ENCODE measurements at regions not wholly inside any gene's neighbourhood (a gene's known extent, or its start where the extent isn't known, plus 50 kb on each side); places are given as distances from the start of the nearest gene placed in this dataset.

DNA sequence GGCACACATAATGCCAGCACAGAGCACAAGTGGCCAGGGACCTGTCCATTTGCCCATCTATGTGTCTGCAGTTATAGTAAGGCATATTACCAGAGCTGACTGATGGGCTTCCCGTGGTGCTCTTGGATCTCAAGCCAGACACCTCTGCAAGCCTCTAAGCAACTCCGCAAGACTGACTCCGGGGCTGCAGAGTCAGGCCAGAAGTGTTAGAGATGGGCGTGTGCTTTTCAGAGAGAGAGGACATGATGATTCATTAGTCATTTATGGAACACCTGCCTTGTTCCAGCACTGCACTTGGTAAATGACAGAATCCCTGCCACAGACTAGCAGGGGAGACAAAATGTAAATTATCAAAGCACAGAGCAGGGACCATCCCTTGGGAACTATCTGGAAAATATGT is 559.0 kb downstream of the PDCD6IP start:
- Histone ChIP-seq H2AFZ (ENCODE audit: control insufficient read depth, low read depth, low read length) (no peak overlapping the region), H3K9me3 (replicated peaks; ENCODE audit: control insufficient read depth, insufficient read depth, low read length) (no peaks in the 10 kb centered on the region), H3K79me2 (ENCODE audit: control insufficient read depth, insufficient read depth, low read length) (no peaks in the 10 kb centered on the region), H3K4me2 (ENCODE audit: control insufficient read depth, insufficient read depth) (no peak overlapping the region), H3K4me1 (ENCODE audit: control insufficient read depth, insufficient read depth, low read length) (peaks cover 9% of the 10 kb centered on the region), H3K4me3 (no peak overlapping the region), H3K9ac (ENCODE audit: control insufficient read depth, insufficient read depth, low read length) (no peak overlapping the region), H3K27me3 (replicated peaks in 1 of 2; ENCODE audit: control insufficient read depth in 2 of 2, insufficient read depth in 2 of 2, low read length in 1 of 2) (no peaks in the 10 kb centered on the region), H4K20me1 (ENCODE audit: control insufficient read depth, insufficient read depth) (no peaks in the 10 kb centered on the region), H3K27ac (ENCODE audit: control insufficient read depth, insufficient read depth) (no peak overlapping the region), H3K36me3 (ENCODE audit: control insufficient read depth in 2 of 2, insufficient read depth in 2 of 2, low read length in 1 of 2) (no peaks in the 10 kb centered on the region)
- POLR2A ChIA-PET = no interaction called here
- CTCF ChIA-PET = no interaction called here
- DNase-seq (ENCODE audit: low read depth, low spot score) (no peak), ATAC-seq (no peak), FAIRE-seq (no peak)
- WGBS (ENCODE audit: insufficient coverage, insufficient replicate concordance, low lambda C conversion rate, missing lambda C conversion rate) = 25% methylated on average over 4 of the region's 4 CpGs
- TF ChIP-seq SUPT20H (IDR thresholded peaks at IDR 0.05; ENCODE audit: borderline replicate concordance, control insufficient read depth, low read depth, low read length) (no peak), KLF5 (IDR thresholded peaks at IDR 0.05; ENCODE audit: partially characterized antibody) (no peak), ZNF384 (IDR thresholded peaks at IDR 0.05; ENCODE audit: borderline replicate concordance, low read depth, low read length) (no peak)
- TF ChIP-seq, protein P1, sequence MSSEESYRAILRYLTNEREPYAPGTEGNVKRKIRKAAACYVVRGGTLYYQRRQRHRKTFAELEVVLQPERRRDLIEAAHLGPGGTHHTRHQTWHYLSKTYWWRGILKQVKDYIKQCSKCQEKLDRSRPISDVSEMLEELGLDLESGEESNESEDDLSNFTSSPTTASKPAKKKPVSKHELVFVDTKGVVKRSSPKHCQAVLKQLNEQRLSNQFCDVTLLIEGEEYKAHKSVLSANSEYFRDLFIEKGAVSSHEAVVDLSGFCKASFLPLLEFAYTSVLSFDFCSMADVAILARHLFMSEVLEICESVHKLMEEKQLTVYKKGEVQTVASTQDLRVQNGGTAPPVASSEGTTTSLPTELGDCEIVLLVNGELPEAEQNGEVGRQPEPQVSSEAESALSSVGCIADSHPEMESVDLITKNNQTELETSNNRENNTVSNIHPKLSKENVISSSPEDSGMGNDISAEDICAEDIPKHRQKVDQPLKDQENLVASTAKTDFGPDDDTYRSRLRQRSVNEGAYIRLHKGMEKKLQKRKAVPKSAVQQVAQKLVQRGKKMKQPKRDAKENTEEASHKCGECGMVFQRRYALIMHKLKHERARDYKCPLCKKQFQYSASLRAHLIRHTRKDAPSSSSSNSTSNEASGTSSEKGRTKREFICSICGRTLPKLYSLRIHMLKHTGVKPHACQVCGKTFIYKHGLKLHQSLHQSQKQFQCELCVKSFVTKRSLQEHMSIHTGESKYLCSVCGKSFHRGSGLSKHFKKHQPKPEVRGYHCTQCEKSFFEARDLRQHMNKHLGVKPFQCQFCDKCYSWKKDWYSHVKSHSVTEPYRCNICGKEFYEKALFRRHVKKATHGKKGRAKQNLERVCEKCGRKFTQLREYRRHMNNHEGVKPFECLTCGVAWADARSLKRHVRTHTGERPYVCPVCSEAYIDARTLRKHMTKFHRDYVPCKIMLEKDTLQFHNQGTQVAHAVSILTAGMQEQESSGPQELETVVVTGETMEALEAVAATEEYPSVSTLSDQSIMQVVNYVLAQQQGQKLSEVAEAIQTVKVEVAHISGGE (CRISPR knock-in tag; IDR thresholded peaks at IDR 0.05) = no peak
- TF ChIP-seq, protein P2, sequence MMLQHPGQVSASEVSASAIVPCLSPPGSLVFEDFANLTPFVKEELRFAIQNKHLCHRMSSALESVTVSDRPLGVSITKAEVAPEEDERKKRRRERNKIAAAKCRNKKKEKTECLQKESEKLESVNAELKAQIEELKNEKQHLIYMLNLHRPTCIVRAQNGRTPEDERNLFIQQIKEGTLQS (IDR thresholded peaks at IDR 0.05; ENCODE audit: borderline replicate concordance, extremely low read depth, low read depth, low read length) = no peak
- no TSS peak for BruUV-seq (replicated peaks)
- RAD21 ChIA-PET (ENCODE audit: unreplicated experiment) = no interaction called here
- intact Hi-C loops (cut with micrococcal nuclease; ENCODE audit: unreplicated experiment) = no loop called here
- in situ Hi-C loops (cut with MboI) = no loop called here
- SMC1A ChIA-PET (ENCODE audit: uncharacterized antibody, unreplicated experiment) = no interaction called here
